UCSD-AML1 (cell line): ENCODE measurements at regions not wholly inside any gene's neighbourhood (a gene's known extent, or its start where the extent isn't known, plus 50 kb on each side); places are given as distances from the start of the nearest gene placed in this dataset.
"Not testable (repeated sequence)": the region's sequence is repeated elsewhere in the genome, so short reads cannot be mapped to it uniquely, and the experiment has no call there.

Experiments used
- DNase-seq: peaks from one replicate; lab custom pipeline; 2025; ENCODE audit not compliant: unreplicated experiment; lab: John Stamatoyannopoulos, UW

DNA sequence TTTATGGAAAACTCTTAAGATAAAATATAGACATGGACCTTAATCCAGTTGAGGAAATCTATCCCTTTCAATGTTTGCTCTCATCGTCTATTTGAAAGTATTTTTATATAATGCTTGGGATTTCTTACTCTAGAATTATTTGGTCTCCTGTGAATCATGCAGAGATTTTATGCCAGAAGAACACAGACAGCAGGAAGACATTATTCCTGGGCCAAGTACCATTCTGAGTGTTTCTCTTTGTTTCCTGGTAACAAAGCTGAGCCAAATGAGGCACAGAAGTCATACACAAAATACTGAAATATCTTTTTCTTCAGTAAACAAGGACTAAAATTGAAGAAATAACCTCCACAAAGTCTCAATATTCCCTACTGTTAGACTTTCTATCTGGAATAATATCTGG lies 538.2 kb upstream of the EYS start:
- no peak for DNase-seq

DNA sequence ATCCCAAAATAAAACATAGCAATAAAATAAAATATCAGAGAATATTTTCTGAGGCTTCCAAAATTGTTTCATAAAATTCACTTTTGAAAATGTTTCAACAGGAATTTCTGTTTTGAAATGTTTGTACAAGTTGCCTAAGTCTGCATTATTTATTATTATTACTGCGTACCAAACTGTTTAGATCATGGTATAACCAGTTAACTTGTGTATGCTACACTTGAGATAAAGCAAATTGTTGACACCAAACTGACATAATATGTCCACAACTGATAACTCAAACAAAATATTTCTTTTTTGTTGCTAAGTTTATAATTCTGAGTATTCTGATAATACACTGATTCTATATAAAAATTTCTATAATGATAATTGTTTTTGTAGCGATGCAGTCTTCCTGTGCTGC lies 531.8 kb upstream of the EYS start:
- DNase-seq = no peak

DNA sequence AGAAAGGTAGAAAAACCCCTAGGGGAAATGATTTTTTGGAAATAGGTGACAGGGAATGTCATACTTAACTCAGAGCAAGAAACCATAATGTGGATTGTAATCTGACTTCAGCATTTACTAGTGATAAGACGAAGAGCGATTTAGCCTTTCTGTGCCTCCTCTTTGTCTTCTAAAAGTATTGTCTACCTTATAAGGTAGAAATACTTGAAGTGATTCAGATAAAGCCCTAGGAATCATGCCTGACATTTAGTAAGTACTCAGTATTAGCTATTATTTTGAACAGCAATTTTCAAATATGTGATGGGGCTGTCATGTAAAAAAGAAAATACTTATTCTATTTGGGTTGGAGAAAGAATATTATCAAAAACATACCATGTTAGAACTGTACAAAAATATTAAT lies 525.9 kb upstream of the EYS start:
- no peak for DNase-seq

DNA sequence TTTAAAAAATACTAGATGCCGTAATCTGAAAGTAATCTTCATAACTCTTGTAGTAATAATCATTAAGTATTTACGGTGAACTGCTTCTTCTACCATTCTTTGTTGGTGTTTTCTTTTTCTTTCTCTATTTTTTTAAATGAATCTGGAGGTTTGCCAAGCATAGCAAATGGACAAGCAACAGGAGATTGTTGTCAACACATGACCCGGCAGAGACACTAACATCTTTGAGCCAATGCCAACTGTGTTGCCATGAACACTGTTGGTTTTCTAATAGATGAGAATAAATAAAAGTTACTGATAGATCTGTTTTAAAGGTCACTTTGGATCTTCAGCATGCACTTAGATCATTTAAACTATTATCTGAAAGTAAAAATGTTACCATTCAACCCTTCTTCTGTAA lies 523.6 kb upstream of the EYS start:
- no peak for DNase-seq

DNA sequence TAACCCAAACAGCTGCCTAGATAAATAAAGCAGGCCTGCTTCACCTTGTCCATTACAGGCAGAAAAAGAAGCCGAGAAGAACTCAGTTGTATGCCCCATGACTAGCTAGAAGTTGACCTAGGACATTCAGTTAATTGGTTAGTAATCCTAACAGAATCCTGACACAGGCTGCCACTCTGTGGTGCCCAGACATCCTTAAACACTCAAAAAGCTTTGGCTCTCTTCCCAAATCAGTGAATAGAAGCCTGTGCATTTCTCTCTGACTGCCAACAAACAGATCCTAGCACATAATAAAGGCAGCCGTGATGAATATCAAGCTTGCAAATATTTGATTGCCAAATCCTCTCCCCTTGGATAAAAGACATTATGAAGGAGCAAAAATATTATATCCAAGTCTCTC lies 519.1 kb upstream of the EYS start:
- no peak for DNase-seq

DNA sequence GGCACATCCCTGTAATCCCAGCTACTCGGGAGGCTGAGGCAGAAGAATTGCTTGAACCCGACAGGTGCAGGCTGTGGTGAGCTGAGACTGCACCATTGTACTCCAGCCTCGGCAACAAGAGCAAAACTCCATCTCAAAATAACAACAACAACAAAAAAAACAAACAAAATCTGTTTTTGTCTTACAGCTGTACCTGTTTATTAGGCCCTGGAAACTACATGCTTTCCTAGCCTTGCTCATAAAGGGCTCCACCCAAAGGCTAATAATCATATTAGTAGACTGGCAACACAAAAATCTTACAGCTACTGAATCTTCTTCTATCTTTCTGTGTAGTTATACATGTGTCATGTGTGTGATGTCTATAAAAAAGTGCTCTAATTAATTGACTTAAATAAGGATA lies 503.9 kb upstream of the EYS start:
- no peak for DNase-seq

DNA sequence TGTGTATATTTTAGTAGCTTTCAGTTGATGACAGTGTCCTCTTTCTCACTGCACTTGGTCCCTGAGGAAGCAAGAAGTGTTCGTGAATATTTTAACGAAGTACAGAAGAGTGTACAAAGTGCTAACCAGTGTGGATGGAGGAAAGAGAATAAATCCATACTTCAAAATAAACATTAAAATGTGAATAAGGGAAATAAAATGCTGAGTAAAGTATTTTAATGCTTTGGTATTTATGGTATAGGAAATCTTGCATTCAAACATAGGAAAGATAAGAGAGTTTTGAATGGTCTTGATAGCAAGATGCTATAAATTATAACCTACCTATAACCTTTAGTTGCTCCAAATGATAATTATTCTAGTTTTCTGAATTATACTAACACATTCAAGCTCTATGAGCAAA lies 493.4 kb upstream of the EYS start:
- no peak for DNase-seq

DNA sequence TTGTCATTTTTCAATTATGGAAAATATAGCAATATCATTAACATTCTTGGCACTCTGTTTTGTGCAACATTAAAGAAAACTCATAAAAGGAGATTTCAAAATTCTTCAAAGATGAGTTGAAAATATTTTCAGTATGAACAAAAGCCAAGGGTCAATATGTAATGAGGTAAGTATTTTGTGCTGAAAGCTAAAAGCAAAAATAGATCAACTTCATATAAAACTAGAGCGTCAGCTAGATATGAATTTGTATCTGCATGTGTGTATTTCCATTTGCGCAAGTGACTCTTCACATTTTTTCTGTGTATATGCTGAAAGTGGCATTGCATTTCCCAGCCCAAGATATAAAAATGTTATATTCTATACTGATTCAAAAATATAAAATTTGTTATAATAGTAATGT lies 492.1 kb upstream of the EYS start:
- no peak for DNase-seq

DNA sequence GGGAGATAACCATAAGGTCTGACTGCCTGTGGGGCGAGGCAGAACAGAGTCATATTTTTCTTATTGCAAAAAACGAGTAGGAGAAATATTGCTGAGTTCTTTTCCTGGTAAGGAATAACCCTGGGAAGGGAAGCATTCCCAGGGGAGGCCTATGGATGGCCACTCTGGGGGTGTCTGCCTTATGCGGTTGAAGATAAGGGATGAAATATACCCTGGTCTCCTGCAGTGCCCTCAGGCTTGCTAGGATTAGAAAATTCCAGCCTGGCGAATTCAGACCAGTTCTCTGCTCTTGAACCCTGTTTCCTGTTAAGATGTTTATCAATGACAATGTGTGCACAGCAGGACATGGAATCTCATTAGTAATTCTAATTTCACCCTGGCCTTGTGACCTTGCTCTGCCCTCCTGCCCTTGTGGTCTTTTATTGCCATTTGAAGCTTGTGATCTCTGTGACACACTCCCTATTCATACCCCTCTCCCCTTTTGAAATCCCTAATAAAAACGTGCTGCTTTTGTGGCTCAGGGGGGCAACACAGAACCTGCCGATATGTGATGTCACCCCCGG lies 491.1 kb upstream of the EYS start:
- DNase-seq = no peak

DNA sequence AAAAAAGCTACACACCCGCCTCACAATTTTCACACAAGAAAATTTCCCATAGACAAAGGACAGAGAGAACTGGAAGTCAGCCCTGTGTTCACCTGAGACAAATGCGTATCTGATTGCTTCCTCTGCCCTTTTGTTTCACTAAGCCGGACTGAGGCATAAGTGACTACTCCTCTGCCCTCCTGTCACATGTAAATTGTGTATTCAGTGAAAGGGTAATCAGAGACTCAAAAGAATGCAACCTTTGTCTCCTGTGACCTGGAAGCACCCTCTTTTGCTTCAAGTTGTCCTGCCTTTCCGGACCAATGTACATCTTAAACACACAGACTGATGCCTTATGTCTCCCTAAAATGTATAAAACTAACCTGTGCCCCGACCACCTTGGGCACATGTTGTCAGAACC lies 483.8 kb upstream of the EYS start:
- no peak for DNase-seq

DNA sequence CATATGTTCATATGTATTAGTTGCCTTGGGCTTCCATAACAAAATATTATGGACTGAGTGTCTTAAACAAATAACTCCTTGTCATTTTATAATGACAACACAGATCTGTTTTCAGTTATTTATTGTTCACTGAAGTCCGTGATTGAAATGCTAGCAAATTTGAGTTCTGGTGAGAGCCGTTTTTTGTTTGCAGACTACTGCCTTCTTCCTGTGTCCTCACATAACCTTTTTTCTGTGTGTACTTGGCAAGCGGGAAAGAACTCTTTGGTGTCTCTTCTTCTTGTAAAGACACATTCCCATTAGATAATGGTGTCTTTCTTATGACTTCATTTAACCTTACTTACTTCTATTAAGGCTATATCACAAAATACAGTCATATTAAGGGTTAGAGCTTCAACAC lies 482.9 kb upstream of the EYS start:
- no peak for DNase-seq

DNA sequence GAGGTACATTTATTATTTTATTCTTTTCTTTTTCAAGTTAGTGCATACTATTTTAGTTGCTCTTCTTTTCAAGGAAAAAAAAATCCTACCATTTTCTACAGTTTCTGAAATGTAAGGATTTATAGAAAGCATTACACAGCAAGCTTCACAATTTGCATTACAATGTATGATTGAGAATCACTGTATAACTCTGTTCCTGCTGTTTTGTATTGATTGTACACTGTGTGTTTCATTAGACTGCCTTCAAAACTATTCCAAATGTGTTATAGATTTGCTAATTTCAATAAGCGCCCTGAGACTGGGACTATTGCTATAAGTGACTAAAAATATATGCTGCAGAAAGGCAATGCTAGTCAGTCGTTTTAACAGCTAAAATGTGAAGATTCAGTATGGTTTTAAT lies 479.7 kb upstream of the EYS start:
- no peak for DNase-seq

DNA sequence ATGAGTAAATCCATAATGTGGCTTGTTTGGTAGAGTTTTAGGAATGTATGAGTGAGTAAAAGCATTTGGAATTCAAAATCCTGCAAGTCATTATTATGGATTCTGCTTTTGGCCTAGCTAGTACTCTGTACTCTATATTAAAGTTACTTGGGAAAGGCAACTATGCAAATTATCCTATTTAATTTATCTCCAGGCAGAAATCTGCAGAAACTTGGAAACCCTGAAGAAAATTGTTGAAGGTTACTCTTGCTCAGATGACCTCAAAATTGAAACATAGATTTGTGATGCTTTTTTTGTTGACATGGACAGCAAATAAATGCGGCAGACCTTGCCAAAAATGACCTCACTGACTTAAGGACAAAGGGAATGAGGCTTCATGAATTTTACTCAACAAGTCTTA lies 477.1 kb upstream of the EYS start:
- no peak for DNase-seq

DNA sequence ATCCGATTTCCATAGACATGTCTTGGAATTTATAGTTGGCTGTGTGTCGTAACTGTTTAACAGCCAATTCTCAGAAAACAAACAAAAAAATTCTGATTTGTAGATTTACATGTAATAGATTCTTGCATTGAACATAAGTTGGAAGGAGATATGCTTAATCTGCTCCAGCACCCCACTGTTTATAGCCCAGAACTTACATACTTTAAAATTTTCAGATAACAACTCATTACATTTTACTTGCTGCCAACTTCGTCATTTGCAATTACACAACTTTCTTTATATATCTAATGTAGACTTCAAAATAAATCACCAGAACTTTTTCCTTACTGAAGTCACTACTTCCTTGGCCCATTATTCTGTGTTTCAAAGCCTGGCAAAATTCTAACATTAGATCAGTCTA lies 472.3 kb upstream of the EYS start:
- no peak for DNase-seq

DNA sequence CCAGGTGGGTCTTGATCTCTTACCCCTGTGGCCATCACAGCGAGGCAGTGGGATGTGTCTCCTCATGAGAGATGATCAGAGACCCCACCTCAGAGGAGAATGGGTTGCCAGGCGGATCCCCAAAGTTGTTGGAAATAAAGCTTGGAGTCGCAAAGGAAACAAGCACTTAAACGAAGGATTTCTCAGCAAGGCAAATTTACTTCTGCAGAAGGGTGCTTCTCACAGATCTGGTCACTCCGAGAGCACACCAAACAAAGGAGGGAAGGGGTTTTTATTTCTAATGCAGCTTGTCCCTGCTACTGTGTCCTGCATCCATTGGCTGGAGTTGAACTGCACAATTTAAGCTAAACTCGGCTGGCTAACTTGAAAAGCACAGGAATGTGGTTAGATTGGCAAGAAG lies 466.6 kb upstream of the EYS start:
- no peak for DNase-seq

DNA sequence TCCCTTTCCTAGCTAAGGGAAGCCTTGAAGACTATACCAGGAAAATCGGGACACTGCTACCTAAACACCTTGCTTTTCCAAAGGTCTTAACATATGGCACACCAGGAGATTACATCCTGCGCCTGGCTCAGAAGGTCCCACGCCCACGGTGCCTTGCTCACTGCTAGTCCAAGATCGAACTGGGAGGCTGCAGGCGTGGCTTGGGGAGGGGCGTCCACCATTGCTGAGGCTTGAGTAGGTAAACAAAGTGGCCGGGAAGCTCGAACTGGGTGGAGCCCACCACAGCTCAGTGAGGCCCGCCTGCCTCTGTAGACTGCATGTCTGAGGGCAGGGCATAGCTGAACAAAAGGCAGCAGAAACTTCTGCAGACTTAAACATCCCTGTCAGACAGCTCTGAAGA lies 459.7 kb upstream of the EYS start:
- not testable (repeated sequence) for DNase-seq

DNA sequence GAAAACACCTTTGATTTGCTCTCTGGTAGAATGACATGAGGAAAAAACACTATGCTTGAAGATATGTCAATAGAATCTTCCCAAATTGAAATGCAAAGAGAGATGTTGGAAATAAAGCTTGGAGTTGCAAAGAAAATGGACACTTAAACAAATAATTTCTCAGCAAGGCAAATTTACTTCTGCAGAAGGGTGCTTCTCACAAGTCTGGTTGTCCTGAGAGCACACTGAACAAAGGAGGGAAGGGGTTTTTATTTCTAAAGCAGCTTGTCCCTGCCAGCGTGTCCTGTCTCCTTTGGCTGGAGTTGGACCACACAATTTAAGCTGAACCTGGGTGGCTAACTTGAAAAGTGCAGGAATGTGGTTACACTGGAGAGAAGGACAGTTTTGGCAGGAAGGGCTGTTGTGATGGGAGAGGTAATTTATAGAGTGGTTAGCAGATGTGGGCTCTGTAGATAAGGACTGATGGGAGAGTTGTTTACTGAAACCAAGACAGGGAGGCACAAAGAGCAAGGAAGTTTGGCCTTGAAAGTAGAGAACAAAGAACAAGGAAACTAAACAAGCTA lies 454.6 kb upstream of the EYS start:
- DNase-seq = no peak

DNA sequence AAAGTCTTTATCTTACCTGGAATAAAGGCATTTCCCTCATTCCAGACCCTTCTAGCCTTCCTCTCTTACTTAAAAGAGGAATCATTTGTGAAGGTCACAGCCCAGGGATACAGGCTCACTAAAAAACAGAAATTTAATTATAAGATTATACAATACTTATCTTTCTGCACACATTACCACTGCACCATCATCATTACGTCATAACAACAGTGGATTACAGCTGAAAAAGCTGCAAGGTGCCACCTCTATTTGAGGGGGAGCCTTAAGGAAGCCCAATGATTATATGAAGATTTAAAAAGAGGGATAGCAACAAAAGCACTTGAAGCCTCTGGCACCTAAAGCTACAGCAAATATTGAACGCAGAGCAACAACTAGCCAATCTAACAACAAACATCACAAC lies 452.9 kb upstream of the EYS start:
- DNase-seq = no peak

DNA sequence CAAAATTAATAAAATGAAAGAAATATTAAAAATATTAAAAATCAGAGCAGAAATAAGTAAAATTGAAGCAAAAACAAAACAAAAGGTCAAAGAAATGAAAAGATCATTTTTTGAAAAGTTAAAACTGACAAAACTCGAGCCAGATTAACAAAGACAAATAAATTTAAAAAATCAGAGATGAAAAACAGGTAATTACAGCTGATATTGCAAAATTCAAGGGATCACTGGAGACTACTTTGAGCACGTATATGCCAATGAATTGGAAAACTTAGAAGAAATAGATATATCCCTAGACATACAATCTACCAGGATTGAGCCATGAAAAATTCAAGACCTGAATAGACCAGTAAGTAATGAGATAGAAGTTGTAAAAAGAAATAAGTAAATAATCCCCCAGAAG lies 446.2 kb upstream of the EYS start:
- no peak for DNase-seq

DNA sequence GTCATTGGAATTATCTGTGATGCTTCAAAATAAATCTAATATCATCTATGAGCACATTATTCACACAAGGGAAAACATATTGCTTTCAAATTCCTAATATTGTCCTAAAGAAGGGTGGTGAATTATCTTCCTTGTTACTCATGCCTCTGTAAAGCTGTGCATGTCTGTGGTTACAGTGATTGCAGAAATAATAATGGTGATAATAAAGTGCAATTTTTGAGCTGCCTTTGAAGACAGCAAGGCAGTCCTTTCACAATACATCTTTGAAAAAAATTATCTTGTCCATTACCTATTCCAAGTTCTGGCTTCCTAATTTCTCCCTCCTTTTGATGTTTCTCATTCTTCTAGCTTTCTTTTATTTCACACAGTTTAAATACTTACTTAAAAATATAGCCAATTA lies 442.1 kb upstream of the EYS start:
- no peak for DNase-seq

DNA sequence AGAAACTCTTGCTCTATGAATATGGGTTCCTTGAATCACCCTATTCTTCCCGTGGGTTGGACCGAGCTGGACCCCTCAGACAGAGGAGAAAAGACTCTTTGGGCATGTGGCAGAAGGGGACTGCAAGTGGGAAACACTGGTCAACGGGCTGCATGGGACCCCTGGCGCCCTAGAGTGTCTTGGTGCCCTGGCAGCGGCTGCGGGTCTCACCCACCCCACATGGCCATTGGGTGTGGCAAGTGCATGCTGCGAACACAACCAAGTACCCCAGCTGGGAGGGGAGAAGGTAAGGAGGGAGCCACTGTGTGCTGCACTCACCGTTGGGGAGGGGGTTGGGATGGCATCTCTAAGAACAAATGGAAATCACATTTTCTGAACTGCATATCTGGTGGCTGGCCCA lies 438.8 kb upstream of the EYS start:
- DNase-seq = no peak

DNA sequence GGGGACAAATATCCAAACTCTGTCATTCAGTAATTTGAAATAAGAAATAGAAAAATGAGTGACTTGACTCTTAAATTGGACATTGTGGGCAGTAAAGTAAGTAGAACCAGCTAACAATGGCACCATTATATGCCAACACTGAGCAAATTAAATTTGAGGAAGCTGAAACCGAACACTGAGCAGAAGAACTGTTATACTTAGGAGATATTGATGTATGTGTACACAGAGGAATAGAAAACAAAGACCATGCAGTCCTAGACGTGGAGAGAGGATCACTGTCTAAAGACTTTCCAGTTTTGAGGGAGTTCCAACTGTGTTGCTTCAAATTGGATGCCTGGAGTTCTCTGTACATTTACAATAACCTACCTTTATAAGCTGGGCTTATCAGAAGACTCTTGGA lies 427.0 kb upstream of the EYS start:
- DNase-seq = no peak

DNA sequence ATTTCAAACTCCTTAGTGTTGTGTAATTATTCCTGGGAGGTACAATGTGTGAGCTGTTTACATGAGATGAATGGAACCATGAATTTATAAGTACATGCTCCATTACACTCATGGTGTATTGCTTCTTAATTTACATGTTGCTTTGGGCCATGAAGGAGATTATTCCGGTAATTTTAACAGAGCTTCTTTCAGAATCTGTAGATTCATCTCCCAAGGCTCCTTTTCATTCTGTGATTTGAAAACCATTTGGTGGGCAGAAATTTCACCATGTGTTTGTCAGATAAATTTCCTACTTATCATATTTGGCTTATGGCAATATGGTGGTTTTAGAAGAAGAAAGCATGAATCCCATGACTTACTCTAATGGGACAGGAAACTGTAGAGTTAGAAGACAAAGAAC lies 421.6 kb upstream of the EYS start:
- DNase-seq = no peak

DNA sequence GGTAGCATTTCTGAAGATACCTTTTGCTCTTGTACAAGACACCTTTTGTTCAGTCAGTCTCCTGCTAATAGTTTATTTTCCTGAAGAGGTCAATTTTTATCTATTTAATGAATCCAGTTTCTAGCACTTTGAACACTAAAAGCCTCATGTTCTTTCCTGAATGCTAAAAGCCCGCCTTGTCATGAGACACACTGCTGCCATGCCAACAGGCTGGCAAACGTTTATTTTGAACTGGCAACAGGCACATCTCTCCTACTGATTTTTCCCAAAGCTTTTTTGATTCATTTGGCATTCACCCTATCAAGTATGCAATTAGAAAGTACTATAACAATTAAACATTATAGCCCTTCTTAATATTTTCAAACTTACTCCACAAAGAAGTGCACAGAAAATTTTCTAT lies 421.2 kb upstream of the EYS start:
- no peak for DNase-seq
